ENCODE measurements at regions not wholly inside any gene's neighbourhood (a gene's known extent, or its start where the extent isn't known, plus 50 kb on each side); places are given as distances from the start of the nearest gene placed in this dataset.

- ChIA-PET CTCF (no interaction called here), POLR2A (ENCODE audit: unreplicated experiment) (no interaction called here)
- H2AFZ ChIP-seq (ENCODE audit: low read length), result no peak overlapping the region
- H3K9me3 ChIP-seq (ENCODE audit: low read length), result no peaks in the 10 kb centered on the region
- H3K9me2 ChIP-seq (replicated peaks; ENCODE audit: low read length), result no peaks in the 10 kb centered on the region
- no peaks in the 10 kb centered on the region for H3K27me3 ChIP-seq (ENCODE audit: low read length)
- no TSS peak for BruUV-seq (replicated peaks)
- no peaks in the 10 kb centered on the region for H3F3A ChIP-seq (ENCODE audit: low read length, unreplicated experiment)
- H3K4me2 ChIP-seq (ENCODE audit: low read length), result no peak overlapping the region
- no peak overlapping the region for H3K27ac ChIP-seq (ENCODE audit: low read length)
- TF ChIP-seq EZH2 (IDR thresholded peaks at IDR 0.05; ENCODE audit: low read length, unreplicated experiment) (no peak), EZH2phosphoT487 (IDR thresholded peaks at IDR 0.05; ENCODE audit: borderline replicate concordance, low read length) (no peak), CTCF (conservative IDR thresholded peaks at IDR 0.05; ENCODE audit: low read depth, low read length) (no peak)
- ATAC-seq (no peak), DNase-seq (no peak)
- H4K20me1 ChIP-seq (ENCODE audit: low read length), result no peaks in the 10 kb centered on the region
- no peak overlapping the region for H3K4me3 ChIP-seq (ENCODE audit: low read length)
- H3K36me3 ChIP-seq (ENCODE audit: low read depth, low read length), result no peaks in the 10 kb centered on the region
- H3K9ac ChIP-seq (ENCODE audit: low read length), result no peak overlapping the region
- H3K79me2 ChIP-seq (ENCODE audit: low read length), result no peaks in the 10 kb centered on the region
- intact Hi-C loops (cut with micrococcal nuclease), result loop anchor here (1.0 kb wide), 1 partner anchor 18 kb away; no protein-coding TSS in a partner anchor
- H3K4me1 ChIP-seq (ENCODE audit: insufficient read depth, low read length), result no peaks in the 10 kb centered on the region
These were observed 145.0 kb upstream of the CT83 start for GRCh38 chrX:116607776-116608175.

- ATAC-seq, result no peak
These were observed 142.8 kb upstream of the CT83 start for GRCh38 chrX:116605576-116605975.

GRCh38 chrX:116596010-116596409, 133.2 kb upstream of the CT83 start:
- ATAC-seq (no peak), DNase-seq (no peak)
- H3F3A ChIP-seq (ENCODE audit: low read length, unreplicated experiment), result no peaks in the 10 kb centered on the region
- intact Hi-C loops (cut with micrococcal nuclease), result no loop called here
- no peak overlapping the region for H3K27ac ChIP-seq (ENCODE audit: low read length)
- H3K4me2 ChIP-seq (ENCODE audit: low read length), result no peak overlapping the region
- no peaks in the 10 kb centered on the region for H4K20me1 ChIP-seq (ENCODE audit: low read length)
- H3K9me2 ChIP-seq (replicated peaks; ENCODE audit: low read length), result no peaks in the 10 kb centered on the region
- H3K9ac ChIP-seq (ENCODE audit: low read length), result no peak overlapping the region
- BruUV-seq (replicated peaks), result no TSS peak
- H3K36me3 ChIP-seq (ENCODE audit: low read depth, low read length), result no peaks in the 10 kb centered on the region
- POLR2A ChIA-PET (ENCODE audit: unreplicated experiment), result no interaction called here
- no peak overlapping the region for H3K4me3 ChIP-seq (ENCODE audit: low read length)
- no peaks in the 10 kb centered on the region for H3K4me1 ChIP-seq (ENCODE audit: insufficient read depth, low read length)
- no peaks in the 10 kb centered on the region for H3K27me3 ChIP-seq (ENCODE audit: low read length)
- no peak overlapping the region for H2AFZ ChIP-seq (ENCODE audit: low read length)
- H3K9me3 ChIP-seq (ENCODE audit: low read length), result no peaks in the 10 kb centered on the region
- no peaks in the 10 kb centered on the region for H3K79me2 ChIP-seq (ENCODE audit: low read length)
- TF ChIP-seq EZH2phosphoT487 (IDR thresholded peaks at IDR 0.05; ENCODE audit: borderline replicate concordance, low read length), result no peak
- TF ChIP-seq EZH2 (IDR thresholded peaks at IDR 0.05; ENCODE audit: low read length, unreplicated experiment), result no peak
- no peak for TF ChIP-seq CTCF (conservative IDR thresholded peaks at IDR 0.05; ENCODE audit: low read depth, low read length)
- CTCF ChIA-PET, result no interaction called here

More at GRCh38 chrX:116605576-116605975, 142.8 kb upstream of the CT83 start:
- TF ChIP-seq CTCF (conservative IDR thresholded peaks at IDR 0.05; ENCODE audit: low read depth, low read length) (no peak), EZH2 (IDR thresholded peaks at IDR 0.05; ENCODE audit: low read length, unreplicated experiment) (no peak), EZH2phosphoT487 (IDR thresholded peaks at IDR 0.05; ENCODE audit: borderline replicate concordance, low read length) (no peak)
- Histone ChIP-seq H3K9me3 (ENCODE audit: low read length) (no peaks in the 10 kb centered on the region), H3K4me1 (ENCODE audit: insufficient read depth, low read length) (no peaks in the 10 kb centered on the region), H3K79me2 (ENCODE audit: low read length) (no peaks in the 10 kb centered on the region), H2AFZ (ENCODE audit: low read length) (no peak overlapping the region), H3K4me3 (ENCODE audit: low read length) (no peak overlapping the region), H3K4me2 (ENCODE audit: low read length) (no peak overlapping the region), H4K20me1 (ENCODE audit: low read length) (no peaks in the 10 kb centered on the region), H3K36me3 (ENCODE audit: low read depth, low read length) (no peaks in the 10 kb centered on the region), H3F3A (ENCODE audit: low read length, unreplicated experiment) (no peaks in the 10 kb centered on the region), H3K27ac (ENCODE audit: low read length) (no peak overlapping the region), H3K9me2 (replicated peaks; ENCODE audit: low read length) (no peaks in the 10 kb centered on the region), H3K27me3 (ENCODE audit: low read length) (no peaks in the 10 kb centered on the region), H3K9ac (ENCODE audit: low read length) (no peak overlapping the region)
- no TSS peak for BruUV-seq (replicated peaks)
- no peak for DNase-seq
- intact Hi-C loops (cut with micrococcal nuclease), result no loop called here
- ChIA-PET CTCF (no interaction called here), POLR2A (ENCODE audit: unreplicated experiment) (no interaction called here)
